ENCODE measurements at regions not wholly inside any gene's neighbourhood (a gene's known extent, or its start where the extent isn't known, plus 50 kb on each side); places are given as distances from the start of the nearest gene placed in this dataset.

DNA sequence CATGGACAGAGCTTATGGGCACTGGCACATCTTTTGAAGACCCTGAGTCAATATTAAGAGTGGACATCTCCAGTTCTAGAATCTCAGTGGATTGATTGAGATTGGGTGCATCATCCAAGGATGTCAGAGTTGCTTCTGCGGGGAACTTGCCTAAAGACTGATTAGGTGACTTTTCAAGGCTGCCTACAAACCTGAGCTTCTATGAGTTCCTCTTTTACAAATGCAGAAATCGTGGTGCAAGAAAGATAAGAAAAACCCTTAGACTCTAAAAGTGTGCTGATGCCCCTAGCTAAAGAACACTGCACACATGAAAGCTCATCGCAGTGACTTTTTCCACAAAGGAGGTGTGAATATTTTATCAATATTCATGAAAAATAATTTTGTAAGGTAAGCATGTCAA lies 86.8 kb upstream of the NEDD4L start:
- Histone ChIP-seq H4K20me1 (replicated peaks in 1 of 2; ENCODE audit: control insufficient read depth in 1 of 2, insufficient read depth in 2 of 2, low read length in 2 of 2) (no peaks in the 10 kb centered on the region), H3K4ac (replicated peaks; ENCODE audit: insufficient read length, low read depth, low read length) (no peak overlapping the region), H4K91ac (replicated peaks; ENCODE audit: insufficient read length, low read length) (no peak overlapping the region), H2BK12ac (ENCODE audit: low read depth, low read length) (no peak overlapping the region), H2AK5ac (ENCODE audit: low read depth, low read length) (no peak overlapping the region), H3K9me3 (ENCODE audit: insufficient read depth in 2 of 2, low read depth in 1 of 2, low read length in 1 of 2) (no peaks in the 10 kb centered on the region), H3K4me1 (replicated peaks in 1 of 4; ENCODE audit: control insufficient read depth in 3 of 4, insufficient read depth in 4 of 4, low read length in 3 of 4) (peaks cover 0 to 3% (median 0%) of the 10 kb centered on the region in 4 experiments; a peak in 1 of 7 replicates), H3K79me2 (ENCODE audit: control insufficient read depth in 1 of 2, insufficient read depth in 2 of 2, low read length in 2 of 2) (no peaks in the 10 kb centered on the region), H2BK20ac (ENCODE audit: low read length) (no peak overlapping the region), H3K27me3 (replicated peaks in 1 of 4; ENCODE audit: control insufficient read depth in 3 of 4, extremely low read depth in 1 of 4, insufficient read depth in 3 of 4, low read length in 3 of 4) (no peaks in the 10 kb centered on the region), H3K36me3 (ENCODE audit: control insufficient read depth in 2 of 4, insufficient read depth in 4 of 4, low read length in 3 of 4) (no peaks in the 10 kb centered on the region), H3K4me2 (ENCODE audit: insufficient read depth in 1 of 2, low read depth in 2 of 2, low read length in 2 of 2) (no peak overlapping the region), H4K5ac (ENCODE audit: insufficient read length, low read depth, low read length) (no peak overlapping the region), H2BK5ac (ENCODE audit: low read depth, low read length) (no peak overlapping the region), H3K56ac (replicated peaks; ENCODE audit: insufficient read length, low read depth, low read length) (no peak overlapping the region), H4K8ac (ENCODE audit: extremely low read depth, insufficient read depth, low read length) (no peak overlapping the region), H3K79me1 (ENCODE audit: low read depth, low read length) (no peaks in the 10 kb centered on the region), H3K9ac (replicated peaks in 1 of 4; ENCODE audit: extremely low read depth in 1 of 4, low read depth in 3 of 4, low read length in 3 of 4) (no peak overlapping the region), H2BK15ac (ENCODE audit: low read length) (no peak overlapping the region), H3K4me3 (ENCODE audit: extremely low read depth in 1 of 4, insufficient read depth in 2 of 4, low read depth in 3 of 4, low read length in 4 of 4) (no peak overlapping the region), H3K23me2 (ENCODE audit: low read depth, low read length) (no peaks in the 10 kb centered on the region), H3K23ac (ENCODE audit: insufficient read length) (no peak overlapping the region), H2BK120ac (replicated peaks; ENCODE audit: low read depth, low read length) (no peak overlapping the region), H2AFZ (ENCODE audit: low read length) (no peak overlapping the region), H3K14ac (ENCODE audit: insufficient read length) (no peak overlapping the region), H3K18ac (ENCODE audit: extremely low read depth, low read length) (no peak overlapping the region), H3K27ac (ENCODE audit: low read depth, low read length) (no peak overlapping the region)
- CTCF ChIA-PET (ENCODE audit: partially characterized antibody) = interaction anchor here (0.6 to 5.2 kb wide), 9 partner anchors 12 to 280 kb away, joined by 3 to 27 read pairs (median 4); no protein-coding TSS in a partner anchor
- DNase-seq (ENCODE audit: low read depth in 1 of 2, low spot score in 2 of 2) = no peak
- POLR2A ChIA-PET (ENCODE audit: partially characterized antibody) = interaction anchor here (1.1 kb wide), 1 partner anchor 69 kb away, joined by 3 read pairs; no protein-coding TSS in a partner anchor
- 92% methylated on average over 3 of the region's 3 CpGs; no CpG with 5 or more reads in 1 of the 2 experiments for whole genome bisulfite sequencing, 2 experiments (ENCODE audit: extremely low coverage in 1 of 2, insufficient coverage in 1 of 2, insufficient read length in 1 of 2, insufficient replicate concordance in 2 of 2, low coverage in 1 of 2, low lambda C conversion rate in 2 of 2, missing lambda C conversion rate in 1 of 2)
- FAIRE-seq = no peak
- TF ChIP-seq KDM1A (IDR thresholded peaks at IDR 0.05; ENCODE audit: borderline replicate concordance, low read length) = no peak
- no peak for TF ChIP-seq POLR2A (IDR thresholded peaks at IDR 0.05; ENCODE audit: control extremely low read depth in 1 of 2, low read depth in 2 of 2, low read length in 2 of 2)
- TF ChIP-seq, protein P1, sequence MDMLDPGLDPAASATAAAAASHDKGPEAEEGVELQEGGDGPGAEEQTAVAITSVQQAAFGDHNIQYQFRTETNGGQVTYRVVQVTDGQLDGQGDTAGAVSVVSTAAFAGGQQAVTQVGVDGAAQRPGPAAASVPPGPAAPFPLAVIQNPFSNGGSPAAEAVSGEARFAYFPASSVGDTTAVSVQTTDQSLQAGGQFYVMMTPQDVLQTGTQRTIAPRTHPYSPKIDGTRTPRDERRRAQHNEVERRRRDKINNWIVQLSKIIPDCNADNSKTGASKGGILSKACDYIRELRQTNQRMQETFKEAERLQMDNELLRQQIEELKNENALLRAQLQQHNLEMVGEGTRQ (IDR thresholded peaks at IDR 0.05; ENCODE audit: low read length) = no peak
- TF ChIP-seq, protein P2, sequence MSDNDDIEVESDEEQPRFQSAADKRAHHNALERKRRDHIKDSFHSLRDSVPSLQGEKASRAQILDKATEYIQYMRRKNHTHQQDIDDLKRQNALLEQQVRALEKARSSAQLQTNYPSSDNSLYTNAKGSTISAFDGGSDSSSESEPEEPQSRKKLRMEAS (IDR thresholded peaks at IDR 0.05) = no peak
- TF ChIP-seq RAD21 (IDR thresholded peaks at IDR 0.05 in 1 of 2, conservative IDR thresholded peaks at IDR 0.05 in 1 of 2; ENCODE audit: low read depth in 2 of 2, low read length in 2 of 2) = no peak
- TF ChIP-seq HDAC2 (IDR thresholded peaks at IDR 0.05; ENCODE audit: borderline replicate concordance in 1 of 2, low read depth in 2 of 2, low read length in 2 of 2) = no peak
- no peak for TF ChIP-seq RXRA (IDR thresholded peaks at IDR 0.05; ENCODE audit: insufficient read depth, low read depth, low read length)
- TF ChIP-seq SUZ12 (IDR thresholded peaks at IDR 0.05; ENCODE audit: low read length) = no peak
- no peak for TF ChIP-seq TAF1 (IDR thresholded peaks at IDR 0.05; ENCODE audit: low read depth, low read length)
- TF ChIP-seq NANOG (IDR thresholded peaks at IDR 0.05; ENCODE audit: insufficient read depth, low read depth, low read length, poor library complexity, severe bottlenecking) = no peak
- TF ChIP-seq EGR1 (IDR thresholded peaks at IDR 0.05; ENCODE audit: borderline replicate concordance, low read depth, low read length) = no peak
- TF ChIP-seq SP2 (IDR thresholded peaks at IDR 0.05; ENCODE audit: low read length) = no peak
- no peak for TF ChIP-seq MAFK (IDR thresholded peaks at IDR 0.05; ENCODE audit: low read depth, low read length)
